Peyer's patch (tissue), 4 donors: ENCODE measurements at regions not wholly inside any gene's neighbourhood (a gene's known extent, or its start where the extent isn't known, plus 50 kb on each side); places are given as distances from the start of the nearest gene placed in this dataset.

Experiments used
- CTCF ChIP-seq, 6 experiments: fragments of 450-650 bp in 4 of 6; fragments of 200-600 bp in 2 of 6; sonication (generic) in 1 of 6; IDR thresholded peaks; one replicate each; pipeline ENCODE4 v1.5.1; 2017 to 2019; ENCODE audit warnings: antibody characterized with exemption in 6 of 6, mild to moderate bottlenecking in 3 of 6, moderate library complexity in 1 of 6
- POLR2A ChIP-seq, 2 donors: fragments of 450-650 bp; IDR thresholded peaks; one replicate each; pipeline ENCODE4 v1.5.1; 2017; ENCODE audit warnings: antibody characterized with exemption in 2 of 2, mild to moderate bottlenecking in 2 of 2, moderate library complexity in 2 of 2

- TF ChIP-seq CTCF (IDR thresholded peaks at IDR 0.05) (no peak), POLR2A (IDR thresholded peaks at IDR 0.05) (no peak)
These were observed 188.3 kb upstream of the CAMK1G start for GRCh38 chr1:209395169-209395568.
